ENCODE measurements at regions not wholly inside any gene's neighbourhood (a gene's known extent, or its start where the extent isn't known, plus 50 kb on each side); places are given as distances from the start of the nearest gene placed in this dataset.

DNA sequence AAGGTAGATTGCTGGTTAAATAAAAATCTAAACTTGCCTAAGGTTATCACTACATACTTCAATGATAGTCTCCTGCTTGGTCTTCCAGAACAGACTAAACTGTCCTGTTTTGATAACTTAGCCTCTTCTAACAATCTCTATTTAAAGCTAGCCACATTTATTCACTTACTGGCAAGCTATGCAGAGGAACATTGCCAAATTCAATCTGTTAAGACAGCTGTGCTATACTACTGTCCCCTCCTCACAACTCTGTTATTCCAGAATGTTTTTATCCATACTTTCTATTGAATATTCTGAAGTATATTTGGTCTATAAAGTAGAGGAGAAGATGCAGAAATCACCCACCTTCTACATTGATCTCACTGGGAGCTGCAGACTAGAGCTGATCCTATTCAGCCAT is 594.0 kb upstream of the CCDC54 start:
- TF ChIP-seq, protein P1, sequence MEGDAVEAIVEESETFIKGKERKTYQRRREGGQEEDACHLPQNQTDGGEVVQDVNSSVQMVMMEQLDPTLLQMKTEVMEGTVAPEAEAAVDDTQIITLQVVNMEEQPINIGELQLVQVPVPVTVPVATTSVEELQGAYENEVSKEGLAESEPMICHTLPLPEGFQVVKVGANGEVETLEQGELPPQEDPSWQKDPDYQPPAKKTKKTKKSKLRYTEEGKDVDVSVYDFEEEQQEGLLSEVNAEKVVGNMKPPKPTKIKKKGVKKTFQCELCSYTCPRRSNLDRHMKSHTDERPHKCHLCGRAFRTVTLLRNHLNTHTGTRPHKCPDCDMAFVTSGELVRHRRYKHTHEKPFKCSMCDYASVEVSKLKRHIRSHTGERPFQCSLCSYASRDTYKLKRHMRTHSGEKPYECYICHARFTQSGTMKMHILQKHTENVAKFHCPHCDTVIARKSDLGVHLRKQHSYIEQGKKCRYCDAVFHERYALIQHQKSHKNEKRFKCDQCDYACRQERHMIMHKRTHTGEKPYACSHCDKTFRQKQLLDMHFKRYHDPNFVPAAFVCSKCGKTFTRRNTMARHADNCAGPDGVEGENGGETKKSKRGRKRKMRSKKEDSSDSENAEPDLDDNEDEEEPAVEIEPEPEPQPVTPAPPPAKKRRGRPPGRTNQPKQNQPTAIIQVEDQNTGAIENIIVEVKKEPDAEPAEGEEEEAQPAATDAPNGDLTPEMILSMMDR (IDR thresholded peaks at IDR 0.05; ENCODE audit: borderline replicate concordance, insufficient read depth, low read depth, low read length) = no peak
- H3K4me3 ChIP-seq (ENCODE audit: low read depth, low read length) = no peak overlapping the region

DNA sequence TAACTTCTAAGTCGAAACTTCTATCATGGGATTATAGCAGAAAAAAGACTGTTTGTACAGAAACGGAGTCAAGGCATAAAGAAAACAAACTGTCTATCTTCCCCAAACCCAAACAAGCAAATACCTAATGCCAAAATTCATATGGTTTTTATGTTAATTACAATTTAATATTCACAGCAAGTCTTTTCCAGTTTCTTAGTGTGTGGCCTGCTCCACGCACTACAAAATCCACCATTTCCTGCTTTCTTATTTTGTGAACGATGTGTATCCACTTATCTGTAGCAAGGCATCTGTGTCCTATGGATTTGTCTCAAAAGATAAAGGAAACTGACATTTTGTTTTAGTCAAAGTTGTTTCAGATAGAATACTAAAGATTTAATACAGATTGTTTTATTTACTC is 588.0 kb upstream of the CCDC54 start:
- TF ChIP-seq, protein P1 (IDR thresholded peaks at IDR 0.05; ENCODE audit: borderline replicate concordance, insufficient read depth, low read depth, low read length) = no peak
- H3K4me3 ChIP-seq (ENCODE audit: low read depth, low read length) = no peak overlapping the region

DNA sequence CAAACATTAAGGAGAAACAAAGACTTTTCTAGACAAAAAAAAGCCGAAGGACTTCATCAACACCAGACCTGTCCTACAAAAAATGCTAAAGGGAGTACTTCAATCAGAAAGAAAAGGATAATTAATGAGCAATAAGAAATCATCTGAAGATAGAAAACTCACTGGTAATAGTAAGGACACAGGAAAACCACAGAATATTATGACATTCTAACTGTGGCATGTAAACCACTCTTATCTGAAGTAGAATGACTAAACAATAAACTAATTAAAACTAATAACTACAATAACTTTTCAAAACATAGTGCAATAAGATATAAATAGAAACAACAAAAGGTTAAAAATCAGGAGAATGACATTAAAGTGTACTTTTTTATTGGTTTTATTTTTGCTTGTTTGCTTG is 584.5 kb upstream of the CCDC54 start:
- H3K4me3 ChIP-seq (ENCODE audit: low read depth, low read length) = no peak overlapping the region
- TF ChIP-seq, protein P1 (IDR thresholded peaks at IDR 0.05; ENCODE audit: borderline replicate concordance, insufficient read depth, low read depth, low read length) = no peak

DNA sequence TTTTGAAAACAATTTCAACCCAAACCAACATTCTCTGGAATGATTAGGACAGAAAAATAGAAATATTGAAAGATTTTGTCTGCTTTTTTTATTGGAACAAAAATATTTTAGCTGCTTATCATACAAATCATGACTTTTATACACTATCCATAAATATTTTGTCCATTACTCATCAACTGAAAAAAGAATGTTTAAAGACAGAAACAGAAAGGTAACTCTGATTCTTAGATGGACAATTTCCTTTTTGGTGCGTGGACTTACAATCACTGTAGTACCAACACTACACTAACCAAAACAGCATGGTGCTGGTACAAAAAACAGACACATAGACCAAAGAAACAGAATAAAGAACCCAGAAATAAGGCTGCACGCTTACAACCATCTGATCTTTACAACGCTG is 582.8 kb upstream of the CCDC54 start:
- H3K4me3 ChIP-seq (ENCODE audit: low read depth, low read length) = no peak overlapping the region
- TF ChIP-seq, protein P1 (IDR thresholded peaks at IDR 0.05; ENCODE audit: borderline replicate concordance, insufficient read depth, low read depth, low read length) = no peak

DNA sequence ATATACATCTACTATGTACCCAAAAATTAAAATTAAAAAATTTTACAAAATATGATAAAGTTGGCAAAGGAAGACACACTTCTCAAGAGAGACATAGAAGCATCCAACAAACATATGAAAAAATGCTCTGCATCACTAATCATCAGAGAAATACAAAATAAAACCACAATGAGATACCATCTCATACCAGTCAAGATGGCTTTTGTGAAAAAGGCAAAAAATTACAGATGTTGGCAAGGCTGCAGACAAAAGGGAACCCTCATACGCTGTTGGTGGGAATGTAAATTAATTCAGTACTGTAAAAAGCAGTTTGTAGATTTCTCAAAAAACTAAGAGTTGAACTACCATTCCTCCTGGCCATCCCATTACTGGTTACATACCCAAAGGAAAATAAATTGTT is 581.7 kb upstream of the CCDC54 start:
- TF ChIP-seq, protein P1 (IDR thresholded peaks at IDR 0.05; ENCODE audit: borderline replicate concordance, insufficient read depth, low read depth, low read length) = no peak
- no peak overlapping the region for H3K4me3 ChIP-seq (ENCODE audit: low read depth, low read length)

DNA sequence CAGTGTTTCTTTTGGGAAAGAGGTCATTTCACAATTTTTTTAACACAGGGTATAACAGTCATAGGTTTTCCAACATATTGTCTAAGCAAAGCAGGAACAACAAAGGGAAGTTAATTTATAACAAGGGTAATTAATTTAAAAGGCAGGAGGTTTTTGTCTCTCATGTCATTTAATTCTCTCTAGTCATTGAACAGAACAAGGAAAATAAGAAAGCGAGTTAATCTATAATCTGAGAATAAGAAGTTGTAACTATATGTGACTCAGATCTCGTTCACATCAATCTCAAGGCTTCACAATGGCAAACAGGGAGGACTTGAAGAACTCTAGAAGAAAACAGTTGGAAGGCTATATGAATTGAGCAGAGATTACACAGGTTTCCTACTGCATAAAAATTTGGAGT is 579.8 kb upstream of the CCDC54 start:
- TF ChIP-seq, protein P1 (IDR thresholded peaks at IDR 0.05; ENCODE audit: borderline replicate concordance, insufficient read depth, low read depth, low read length) = no peak
- H3K4me3 ChIP-seq (ENCODE audit: low read depth, low read length) = no peak overlapping the region

DNA sequence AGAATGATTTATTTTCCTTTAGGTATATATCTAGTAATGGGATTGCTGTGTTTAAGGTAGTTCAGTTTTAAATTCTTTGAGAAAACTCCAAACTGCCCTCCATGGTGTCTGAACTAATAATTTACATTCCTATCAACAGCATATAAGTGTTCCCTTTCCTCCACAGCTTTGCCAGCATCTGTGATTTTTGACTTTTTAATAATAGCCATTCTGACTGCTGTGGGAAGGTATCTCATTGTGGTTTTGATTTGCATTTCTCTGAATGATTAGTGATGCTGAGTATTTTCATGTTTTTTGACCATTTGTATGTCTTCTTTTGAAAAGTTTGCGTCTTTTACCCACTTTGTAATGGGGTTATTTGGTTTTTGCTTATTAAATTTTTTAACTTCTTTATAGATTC is 571.6 kb upstream of the CCDC54 start:
- no peak overlapping the region for H3K4me3 ChIP-seq (ENCODE audit: low read depth, low read length)

More for the DNA sequence above, 571.6 kb upstream of the CCDC54 start:
- TF ChIP-seq, protein P1 (IDR thresholded peaks at IDR 0.05; ENCODE audit: borderline replicate concordance, insufficient read depth, low read depth, low read length) = no peak
